ENCODE measurements at regions not wholly inside any gene's neighbourhood (a gene's known extent, or its start where the extent isn't known, plus 50 kb on each side); places are given as distances from the start of the nearest gene placed in this dataset.
"Not testable (repeated sequence)": the region's sequence is repeated elsewhere in the genome, so short reads cannot be mapped to it uniquely, and the experiment has no call there.

DNA sequence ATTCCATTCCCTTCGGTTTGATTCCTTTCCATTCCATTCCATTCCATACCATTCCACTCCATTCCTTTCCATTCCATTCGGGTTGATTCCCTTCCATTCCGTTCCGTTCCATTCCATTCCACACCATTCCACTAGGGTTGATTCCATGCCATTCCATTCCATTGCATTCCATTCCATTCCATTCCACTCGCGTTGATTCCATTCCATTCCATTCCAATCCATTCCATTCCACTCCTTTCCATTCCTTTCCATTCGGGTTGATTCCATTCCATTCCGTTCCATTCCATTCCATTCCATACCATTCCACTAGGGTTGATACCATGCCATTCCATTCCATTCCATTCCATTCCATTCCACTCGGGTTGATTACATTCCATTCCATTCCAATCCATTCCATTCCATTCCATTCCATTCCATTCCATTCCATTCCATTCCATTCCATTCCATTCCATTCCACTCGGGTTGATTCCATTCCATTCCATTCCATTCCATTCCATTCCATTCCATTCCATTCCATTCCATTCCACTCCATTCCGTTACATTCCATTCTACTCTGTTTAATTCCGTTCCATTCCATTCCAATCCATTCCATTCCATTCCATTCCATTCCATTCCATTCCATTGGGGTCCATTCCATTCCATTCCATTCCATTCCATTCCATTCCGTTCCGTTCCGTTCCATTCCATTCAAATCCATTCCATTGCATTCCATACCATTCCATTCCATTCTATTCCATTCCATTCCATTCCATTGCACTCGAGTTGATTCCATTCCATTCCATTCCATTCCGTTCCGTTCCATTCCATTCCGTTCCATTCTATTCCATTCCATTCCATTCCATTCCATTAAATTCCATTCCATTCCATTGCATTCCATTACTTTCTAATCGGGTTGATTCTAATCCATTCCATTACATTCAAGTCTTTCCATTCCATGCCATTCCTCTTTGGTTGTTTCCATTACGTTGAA, 163.2 kb downstream of the CWH43 start:
- H3K4me2 ChIP-seq (ENCODE audit: low read length); H3K4me1 ChIP-seq (ENCODE audit: insufficient read depth, low read length); H3K27me3 ChIP-seq (ENCODE audit: insufficient read depth, low read length); H3K4me3 Mint-ChIP-seq (ENCODE audit: unreplicated experiment); H3K27me3 Mint-ChIP-seq (ENCODE audit: low read depth, unreplicated experiment); H3K27ac Mint-ChIP-seq (ENCODE audit: unreplicated experiment); H2AFZ ChIP-seq (ENCODE audit: low read depth, low read length); H3K4me3 ChIP-seq (ENCODE audit: insufficient read depth, low read depth, low read length); H3K4me1 Mint-ChIP-seq (ENCODE audit: low read depth, unreplicated experiment); H3K27ac ChIP-seq (ENCODE audit: low read depth, low read length); H3K79me2 ChIP-seq (ENCODE audit: insufficient read depth, low read length); H4K20me1 ChIP-seq (ENCODE audit: insufficient read depth, low read length); H3K36me3 Mint-ChIP-seq (ENCODE audit: low read depth, unreplicated experiment); H3K36me3 ChIP-seq (ENCODE audit: insufficient read depth, low read length); FAIRE-seq; H3K9ac ChIP-seq (ENCODE audit: low read length): not testable (repeated sequence)
- peaks cover 71% of the 10 kb centered on the region for H3K9me3 ChIP-seq (ENCODE audit: insufficient read depth, low read depth, low read length)
- peak; percentile 86 for DNase-seq (ENCODE audit: low read depth)
- peaks cover 77% of the 10 kb centered on the region for H3K9me3 Mint-ChIP-seq (ENCODE audit: unreplicated experiment)

- peaks cover 78% of the 10 kb centered on the region for H3K9me3 Mint-ChIP-seq (ENCODE audit: unreplicated experiment)
- not testable (repeated sequence) for H3K4me2 ChIP-seq (ENCODE audit: low read length); H3K27ac ChIP-seq (ENCODE audit: low read depth, low read length); H3K9ac ChIP-seq (ENCODE audit: low read length); H2AFZ ChIP-seq (ENCODE audit: low read depth, low read length); H4K20me1 ChIP-seq (ENCODE audit: insufficient read depth, low read length); H3K27ac Mint-ChIP-seq (ENCODE audit: unreplicated experiment); H3K79me2 ChIP-seq (ENCODE audit: insufficient read depth, low read length); H3K27me3 Mint-ChIP-seq (ENCODE audit: low read depth, unreplicated experiment); H3K4me3 ChIP-seq (ENCODE audit: insufficient read depth, low read depth, low read length); H3K27me3 ChIP-seq (ENCODE audit: insufficient read depth, low read length); H3K4me3 Mint-ChIP-seq (ENCODE audit: unreplicated experiment); H3K36me3 Mint-ChIP-seq (ENCODE audit: low read depth, unreplicated experiment); H3K36me3 ChIP-seq (ENCODE audit: insufficient read depth, low read length); H3K4me1 ChIP-seq (ENCODE audit: insufficient read depth, low read length); FAIRE-seq; H3K4me1 Mint-ChIP-seq (ENCODE audit: low read depth, unreplicated experiment)
- peak; percentile 34 for DNase-seq (ENCODE audit: low read depth)
- peaks cover 73% of the 10 kb centered on the region for H3K9me3 ChIP-seq (ENCODE audit: insufficient read depth, low read depth, low read length)
Measured at GRCh38 chr4:49150351-49151083, 164.4 kb downstream of the CWH43 start.

GRCh38 chr4:49153011-49153410, 166.9 kb downstream of the CWH43 start:
- H3K9me3 Mint-ChIP-seq (ENCODE audit: unreplicated experiment) = peaks cover 76% of the 10 kb centered on the region
- not testable (repeated sequence) for H3K36me3 ChIP-seq (ENCODE audit: insufficient read depth, low read length); H3K4me1 Mint-ChIP-seq (ENCODE audit: low read depth, unreplicated experiment); H3K27ac ChIP-seq (ENCODE audit: low read depth, low read length); H3K79me2 ChIP-seq (ENCODE audit: insufficient read depth, low read length); FAIRE-seq; H4K20me1 ChIP-seq (ENCODE audit: insufficient read depth, low read length); H3K27me3 ChIP-seq (ENCODE audit: insufficient read depth, low read length); H3K9ac ChIP-seq (ENCODE audit: low read length); H3K27me3 Mint-ChIP-seq (ENCODE audit: low read depth, unreplicated experiment); H3K4me3 Mint-ChIP-seq (ENCODE audit: unreplicated experiment); H3K4me3 ChIP-seq (ENCODE audit: insufficient read depth, low read depth, low read length); H3K4me1 ChIP-seq (ENCODE audit: insufficient read depth, low read length); H2AFZ ChIP-seq (ENCODE audit: low read depth, low read length); H3K36me3 Mint-ChIP-seq (ENCODE audit: low read depth, unreplicated experiment); H3K27ac Mint-ChIP-seq (ENCODE audit: unreplicated experiment); H3K4me2 ChIP-seq (ENCODE audit: low read length); DNase-seq (ENCODE audit: low read depth)
- H3K9me3 ChIP-seq (ENCODE audit: insufficient read depth, low read depth, low read length) = peaks cover 58% of the 10 kb centered on the region

DNA sequence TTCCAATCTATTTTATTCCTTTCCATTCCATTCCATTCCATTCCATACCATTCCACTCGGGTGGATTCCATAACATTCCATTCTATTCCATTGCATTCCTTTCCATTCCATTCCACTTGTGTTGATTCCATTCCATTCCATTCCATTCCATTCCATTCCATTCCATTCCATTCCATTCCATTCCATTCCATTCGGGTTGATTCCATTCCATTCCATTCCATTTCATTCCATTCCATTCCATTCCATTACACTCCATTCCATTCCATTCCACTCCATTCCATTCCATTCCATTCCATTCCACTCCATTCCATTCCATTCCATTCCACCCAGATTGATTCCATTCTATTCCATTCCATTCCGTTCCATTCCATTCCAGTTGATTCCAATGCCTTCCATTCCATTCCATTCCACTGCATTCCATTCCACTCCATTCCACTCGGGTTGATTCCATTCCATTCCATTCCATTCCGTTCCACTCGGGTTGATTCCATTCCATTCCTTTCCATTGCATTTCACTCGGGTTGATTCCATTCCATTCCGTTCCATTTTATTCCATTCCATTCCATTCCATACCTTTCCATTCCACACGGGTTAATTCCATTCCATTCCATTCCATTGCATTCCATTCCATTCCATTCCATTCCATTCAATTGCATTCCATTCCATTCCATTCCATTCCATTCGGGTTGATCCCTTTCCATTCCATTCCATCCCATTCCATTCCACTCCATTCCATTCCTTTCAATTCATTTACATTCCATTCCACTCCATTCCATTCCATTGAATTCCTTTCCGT, 168.4 kb downstream of the CWH43 start:
- H3K4me3 ChIP-seq (ENCODE audit: insufficient read depth, low read depth, low read length); H3K4me1 Mint-ChIP-seq (ENCODE audit: low read depth, unreplicated experiment); H3K4me2 ChIP-seq (ENCODE audit: low read length); H3K36me3 ChIP-seq (ENCODE audit: insufficient read depth, low read length); H3K4me1 ChIP-seq (ENCODE audit: insufficient read depth, low read length); H3K36me3 Mint-ChIP-seq (ENCODE audit: low read depth, unreplicated experiment); H3K27ac Mint-ChIP-seq (ENCODE audit: unreplicated experiment); H3K27me3 ChIP-seq (ENCODE audit: insufficient read depth, low read length); FAIRE-seq; H3K4me3 Mint-ChIP-seq (ENCODE audit: unreplicated experiment); H3K9ac ChIP-seq (ENCODE audit: low read length); H3K27ac ChIP-seq (ENCODE audit: low read depth, low read length); H3K27me3 Mint-ChIP-seq (ENCODE audit: low read depth, unreplicated experiment); H2AFZ ChIP-seq (ENCODE audit: low read depth, low read length); H4K20me1 ChIP-seq (ENCODE audit: insufficient read depth, low read length); H3K79me2 ChIP-seq (ENCODE audit: insufficient read depth, low read length): not testable (repeated sequence)
- H3K9me3 Mint-ChIP-seq (ENCODE audit: unreplicated experiment) = peaks cover 64% of the 10 kb centered on the region
- DNase-seq (ENCODE audit: low read depth) = peak; percentile 77
- peaks cover 48% of the 10 kb centered on the region for H3K9me3 ChIP-seq (ENCODE audit: insufficient read depth, low read depth, low read length)

DNA sequence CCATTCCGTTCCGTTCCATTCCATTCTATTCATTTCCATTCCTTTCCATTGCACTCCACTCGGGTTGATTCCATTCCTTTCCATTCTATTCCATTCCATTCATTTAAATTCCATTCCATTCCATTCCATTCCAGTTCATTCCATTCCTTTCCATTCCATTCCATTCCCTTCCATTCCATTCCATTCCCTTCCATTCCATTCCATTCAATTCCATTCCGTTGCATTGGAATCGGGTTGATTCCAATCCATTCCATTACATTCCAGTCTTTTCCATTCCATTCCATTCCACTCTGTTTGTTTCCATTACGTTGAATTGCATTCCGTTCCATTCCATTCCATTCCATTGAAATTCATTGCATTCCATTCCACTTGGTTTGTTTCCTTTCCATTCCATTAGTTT, 169.2 kb downstream of the CWH43 start:
- H3K27ac ChIP-seq (ENCODE audit: low read depth, low read length); H3K27me3 ChIP-seq (ENCODE audit: insufficient read depth, low read length); H3K79me2 ChIP-seq (ENCODE audit: insufficient read depth, low read length); H3K27ac Mint-ChIP-seq (ENCODE audit: unreplicated experiment); H3K4me3 ChIP-seq (ENCODE audit: insufficient read depth, low read depth, low read length); H2AFZ ChIP-seq (ENCODE audit: low read depth, low read length); H3K4me3 Mint-ChIP-seq (ENCODE audit: unreplicated experiment); H3K36me3 Mint-ChIP-seq (ENCODE audit: low read depth, unreplicated experiment); H3K36me3 ChIP-seq (ENCODE audit: insufficient read depth, low read length); FAIRE-seq; H3K4me1 ChIP-seq (ENCODE audit: insufficient read depth, low read length); DNase-seq (ENCODE audit: low read depth); H3K9ac ChIP-seq (ENCODE audit: low read length); H3K27me3 Mint-ChIP-seq (ENCODE audit: low read depth, unreplicated experiment); H3K4me1 Mint-ChIP-seq (ENCODE audit: low read depth, unreplicated experiment); H4K20me1 ChIP-seq (ENCODE audit: insufficient read depth, low read length); H3K4me2 ChIP-seq (ENCODE audit: low read length): not testable (repeated sequence)
- H3K9me3 ChIP-seq (ENCODE audit: insufficient read depth, low read depth, low read length) = peaks cover 41% of the 10 kb centered on the region
- peaks cover 56% of the 10 kb centered on the region for H3K9me3 Mint-ChIP-seq (ENCODE audit: unreplicated experiment)
